Amygdala (tissue), 56 donors: ENCODE measurements at regions not wholly inside any gene's neighbourhood (a gene's known extent, or its start where the extent isn't known, plus 50 kb on each side); places are given as distances from the start of the nearest gene placed in this dataset.
"Not testable (repeated sequence)": the region's sequence is repeated elsewhere in the genome, so short reads cannot be mapped to it uniquely, and the experiment has no call there.

ENCODE experiments used
- DNase-seq, 56 donors: peaks; one replicate each; lab custom pipeline; 2025; lab: John Stamatoyannopoulos, UW

- DNase-seq: no peak
These were observed 366.1 kb upstream of the FAM47C start for GRCh38 chrX:36642052-36642451.

GRCh38 chrX:36650622-36651021 lies 357.5 kb upstream of the FAM47C start:
- DNase-seq: no peak

- no peak for DNase-seq
These were observed 324.7 kb upstream of the FAM47C start for GRCh38 chrX:36683507-36683906.

- DNase-seq: no peak
These were observed 324.1 kb upstream of the FAM47C start for GRCh38 chrX:36684053-36684452.

- DNase-seq: no peak
These were observed 286.2 kb upstream of the FAM47C start for GRCh38 chrX:36721990-36722389.

- no peak for DNase-seq
These were observed 254.6 kb upstream of the FAM47C start for GRCh38 chrX:36753602-36754001.

- no peak for DNase-seq
These were observed 220.4 kb upstream of the FAM47C start for GRCh38 chrX:36787752-36788151.

GRCh38 chrX:36803151-36803550 lies 205.0 kb upstream of the FAM47C start:
- DNase-seq: no peak

- DNase-seq: no peak
These were observed 204.1 kb upstream of the FAM47C start for GRCh38 chrX:36804066-36804465.

- no peak for DNase-seq
These were observed 163.3 kb upstream of the FAM47C start for GRCh38 chrX:36844857-36845256.

GRCh38 chrX:36847496-36847895 lies 160.7 kb upstream of the FAM47C start:
- DNase-seq: no peak

GRCh38 chrX:36849407-36849806 lies 158.8 kb upstream of the FAM47C start:
- DNase-seq: no peak

- DNase-seq: no peak
These were observed 151.3 kb upstream of the FAM47C start for GRCh38 chrX:36856849-36857248.

GRCh38 chrX:36859231-36859630 lies 148.9 kb upstream of the FAM47C start:
- DNase-seq: no peak

- DNase-seq: peak in 7 of 56 donors; percentile 0 to 9 (median 0)
These were observed 146.6 kb upstream of the FAM47C start for GRCh38 chrX:36861601-36862000.

- peak in 1 of 56 donors; percentile 3 for DNase-seq
These were observed 141.0 kb upstream of the FAM47C start for GRCh38 chrX:36867143-36867542.

- DNase-seq: no peak
These were observed 139.6 kb upstream of the FAM47C start for GRCh38 chrX:36868592-36868991.

GRCh38 chrX:36869457-36869856 lies 138.7 kb upstream of the FAM47C start:
- DNase-seq: no peak

- DNase-seq: no peak
These were observed 110.5 kb upstream of the FAM47C start for GRCh38 chrX:36897690-36898089.

GRCh38 chrX:36898301-36898700 lies 109.9 kb upstream of the FAM47C start:
- no peak for DNase-seq

GRCh38 chrX:36904561-36904960 lies 103.6 kb upstream of the FAM47C start:
- DNase-seq: not testable (repeated sequence)

- DNase-seq: peak in 1 of 56 donors; percentile 1
These were observed 99.1 kb upstream of the FAM47C start for GRCh38 chrX:36908801-36909675.

- DNase-seq: no peak
These were observed 98.5 kb upstream of the FAM47C start for GRCh38 chrX:36909676-36910030.
